SJCRH30 (cell line): ENCODE measurements at regions not wholly inside any gene's neighbourhood (a gene's known extent, or its start where the extent isn't known, plus 50 kb on each side); places are given as distances from the start of the nearest gene placed in this dataset.

ENCODE experiments used
- DNase-seq, 2 experiments: peaks; one replicate each; pipeline ENCODE4 v3.0.0-alpha.2; 2015 to 2020
- H3K27ac ChIP-seq: fragments of 250-450 bp; sonication (Bioruptor Pico); 2 replicates; pipeline ENCODE4 v1.5.1; 2020; ENCODE audit warnings: mild to moderate bottlenecking, moderate library complexity
- H3K27me3 ChIP-seq: fragments of 250-450 bp; sonication (Bioruptor Pico); 2 replicates; pipeline ENCODE4 v1.5.1; 2020; ENCODE audit warnings: mild to moderate bottlenecking, moderate library complexity
- H3K36me3 ChIP-seq: fragments of 250-450 bp; sonication (Bioruptor Pico); 2 replicates; pipeline ENCODE4 v1.5.1; 2020; ENCODE audit warnings: mild to moderate bottlenecking, moderate library complexity
- H3K4me1 ChIP-seq: fragments of 250-450 bp; sonication (Bioruptor Pico); 2 replicates; pipeline ENCODE4 v1.5.1; 2020; ENCODE audit warnings: mild to moderate bottlenecking, moderate library complexity
- H3K4me3 ChIP-seq: fragments of 250-450 bp; sonication (Bioruptor Pico); 2 replicates; pipeline ENCODE4 v1.5.1; 2020; ENCODE audit warnings: mild to moderate bottlenecking, moderate library complexity
- H3K9me3 ChIP-seq: fragments of 250-450 bp; sonication (Bioruptor Pico); replicated peaks from 2 replicates; pipeline ENCODE4 v1.5.1; 2020; ENCODE audit warnings: mild to moderate bottlenecking, moderate library complexity

DNA sequence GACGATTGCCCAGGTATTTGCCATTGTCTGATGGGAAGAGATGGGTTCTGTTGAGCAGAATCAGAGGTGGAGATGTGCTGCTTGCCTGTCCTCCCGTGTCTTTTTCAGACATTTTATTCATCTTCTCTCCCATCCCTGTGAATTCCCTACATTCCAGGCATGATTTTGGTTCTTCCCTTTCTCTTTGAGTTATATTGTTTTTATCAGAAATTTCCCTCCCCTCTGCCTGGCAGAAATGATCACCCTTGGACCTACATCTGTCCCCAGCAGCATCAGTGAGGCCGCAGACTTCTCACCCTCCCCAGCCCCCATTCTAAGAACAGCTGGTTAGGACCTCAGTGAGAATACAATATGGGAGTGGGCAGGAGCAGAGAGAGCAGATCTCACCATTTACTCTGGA is 640.2 kb downstream of the CCDC171 start:
- Histone ChIP-seq H3K4me1 (peaks cover 25% of the 10 kb centered on the region), H3K36me3 (no peaks in the 10 kb centered on the region), H3K27me3 (no peaks in the 10 kb centered on the region), H3K9me3 (peaks cover 10% of the 10 kb centered on the region; the same call in 1 of the 2 replicates), H3K4me3 (no peak overlapping the region), H3K27ac (peak overlapping the region; percentile 81)
- DNase-seq = peak; percentile 25 to 45

DNA sequence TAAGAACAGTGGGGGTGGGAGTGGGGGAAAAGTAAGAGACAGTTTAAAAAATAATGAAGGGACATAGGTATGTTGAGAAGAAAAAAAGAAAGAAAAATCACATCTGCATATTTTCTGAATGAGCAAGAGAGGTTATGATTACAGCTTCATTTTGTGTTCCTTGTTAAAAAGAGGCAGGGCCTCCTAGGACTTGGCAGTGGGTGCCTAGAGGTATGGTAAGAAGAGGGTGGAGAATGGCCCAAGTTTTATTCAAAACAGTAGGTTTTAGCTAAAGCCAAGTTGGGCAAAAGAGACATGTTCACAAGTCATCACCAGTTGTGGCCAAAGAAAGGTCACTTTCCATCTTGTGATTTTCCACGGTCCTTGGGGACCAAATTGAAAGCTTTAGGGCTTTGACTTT is 643.4 kb downstream of the CCDC171 start:
- Histone ChIP-seq H3K4me1 (peaks cover 19% of the 10 kb centered on the region), H3K27me3 (no peaks in the 10 kb centered on the region), H3K9me3 (no peaks in the 10 kb centered on the region), H3K27ac (no peak overlapping the region), H3K4me3 (no peak overlapping the region), H3K36me3 (no peaks in the 10 kb centered on the region)
- DNase-seq = no peak

- Histone ChIP-seq H3K4me1 (peaks cover 12% of the 10 kb centered on the region), H3K27ac (no peak overlapping the region), H3K36me3 (no peaks in the 10 kb centered on the region), H3K9me3 (no peaks in the 10 kb centered on the region), H3K4me3 (no peak overlapping the region), H3K27me3 (no peaks in the 10 kb centered on the region)
- DNase-seq = no peak
Observed at GRCh38 chr9:16197578-16198370, 644.9 kb downstream of the CCDC171 start.

GRCh38 chr9:16198996-16199395 is 646.2 kb downstream of the CCDC171 start:
- no peak overlapping the region for H3K4me3 ChIP-seq
- no peaks in the 10 kb centered on the region for H3K27me3 ChIP-seq
- no peaks in the 10 kb centered on the region for H3K36me3 ChIP-seq
- DNase-seq = no peak
- no peak overlapping the region for H3K27ac ChIP-seq
- H3K4me1 ChIP-seq = peaks cover 13% of the 10 kb centered on the region
- H3K9me3 ChIP-seq = no peaks in the 10 kb centered on the region

GRCh38 chr9:16202221-16202620 is 649.4 kb downstream of the CCDC171 start:
- no peak for DNase-seq

DNA sequence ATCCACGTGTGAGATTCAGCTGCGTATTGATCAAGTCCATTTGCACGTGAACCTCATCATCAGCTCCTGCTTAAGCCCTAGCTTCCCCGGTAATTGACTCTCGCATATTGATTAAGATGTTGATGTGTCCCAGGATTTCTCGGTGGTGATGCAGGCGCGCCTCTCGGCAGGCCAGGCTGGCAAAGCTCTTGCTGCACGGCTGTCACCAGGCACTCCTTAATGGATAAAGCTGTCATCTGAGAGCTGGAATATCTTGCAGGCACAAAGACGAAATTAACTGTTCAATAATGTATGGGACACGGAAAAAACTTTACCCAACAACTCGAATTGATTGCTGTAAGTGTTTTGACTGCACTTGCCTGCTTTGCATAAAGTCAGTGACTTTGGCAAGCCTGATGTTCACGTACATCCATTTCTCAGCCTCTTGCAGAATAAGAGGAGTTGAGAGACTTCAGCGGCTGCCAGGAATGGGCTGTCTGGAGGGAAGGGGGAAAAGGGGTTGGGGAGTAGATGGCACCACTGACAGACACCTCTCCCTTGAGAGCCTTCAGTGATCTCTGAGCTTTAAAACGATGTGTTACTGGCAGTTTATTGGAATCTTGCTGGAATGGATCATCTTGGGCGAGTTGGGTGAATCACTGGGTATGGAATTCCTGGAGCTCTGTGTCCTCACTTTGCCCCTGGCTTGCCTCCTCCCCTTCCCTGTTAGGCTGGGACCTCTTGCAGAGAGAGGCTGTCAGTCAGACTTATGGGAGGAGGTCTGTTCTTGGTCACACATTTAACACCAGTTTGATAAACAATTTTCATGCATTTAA is 650.3 kb downstream of the CCDC171 start:
- peak overlapping the region; percentile 18 for H3K27ac ChIP-seq
- H3K9me3 ChIP-seq = no peaks in the 10 kb centered on the region
- no peaks in the 10 kb centered on the region for H3K27me3 ChIP-seq
- peak; percentile 50 to 65 for DNase-seq
- no peak overlapping the region for H3K4me3 ChIP-seq
- H3K4me1 ChIP-seq = peaks cover 26% of the 10 kb centered on the region
- no peaks in the 10 kb centered on the region for H3K36me3 ChIP-seq

More at GRCh38 chr9:16202221-16202620, 649.4 kb downstream of the CCDC171 start:
- Histone ChIP-seq H3K27ac (no peak overlapping the region), H3K36me3 (no peaks in the 10 kb centered on the region), H3K9me3 (no peaks in the 10 kb centered on the region), H3K4me3 (no peak overlapping the region), H3K4me1 (peaks cover 22% of the 10 kb centered on the region), H3K27me3 (no peaks in the 10 kb centered on the region)

DNA sequence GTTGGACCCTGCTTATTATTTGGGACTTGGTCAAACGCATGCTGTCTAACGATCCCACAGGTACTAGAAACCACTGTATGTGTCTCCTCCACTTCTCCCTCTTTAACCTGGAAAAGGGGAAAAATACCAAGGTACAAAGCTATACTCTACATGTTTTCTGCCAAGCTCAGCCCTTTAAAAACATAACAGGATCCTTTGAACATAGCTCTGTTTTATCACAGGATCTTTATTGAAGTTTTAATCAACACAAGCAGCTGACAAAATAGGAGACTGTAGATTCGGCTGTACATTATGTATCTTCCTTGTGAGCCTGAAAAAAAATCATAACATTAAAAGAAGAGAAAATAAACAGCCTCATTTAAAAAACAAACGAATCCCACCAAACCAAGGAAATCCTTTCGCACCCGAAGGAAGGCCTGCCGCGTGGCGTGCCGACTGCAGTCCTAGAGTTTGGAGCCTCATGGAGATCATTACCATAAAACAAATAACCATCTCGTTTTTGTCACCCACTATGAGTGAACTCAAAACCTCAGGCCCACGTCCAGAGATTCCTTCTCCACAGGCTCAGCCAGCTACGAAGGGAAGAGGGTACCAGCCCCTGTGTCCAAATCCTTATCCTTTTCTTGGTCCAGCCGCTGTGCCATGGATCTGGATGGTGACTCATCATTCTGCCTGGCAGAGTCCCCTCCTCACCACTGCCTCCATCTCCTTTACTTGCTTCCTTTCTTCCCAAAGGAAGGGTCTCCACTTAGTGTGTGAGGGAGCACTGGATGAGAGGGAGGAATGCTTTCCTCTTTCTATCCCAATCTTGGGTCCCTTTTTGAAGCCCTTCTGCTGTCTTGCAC is 651.1 kb downstream of the CCDC171 start:
- peak in 1 of 2 experiments; percentile 12 for DNase-seq
- Histone ChIP-seq H3K4me1 (peaks cover 26% of the 10 kb centered on the region), H3K9me3 (no peaks in the 10 kb centered on the region), H3K36me3 (no peaks in the 10 kb centered on the region), H3K27me3 (no peaks in the 10 kb centered on the region), H3K4me3 (no peak overlapping the region), H3K27ac (peak overlapping the region; percentile 18)

DNA sequence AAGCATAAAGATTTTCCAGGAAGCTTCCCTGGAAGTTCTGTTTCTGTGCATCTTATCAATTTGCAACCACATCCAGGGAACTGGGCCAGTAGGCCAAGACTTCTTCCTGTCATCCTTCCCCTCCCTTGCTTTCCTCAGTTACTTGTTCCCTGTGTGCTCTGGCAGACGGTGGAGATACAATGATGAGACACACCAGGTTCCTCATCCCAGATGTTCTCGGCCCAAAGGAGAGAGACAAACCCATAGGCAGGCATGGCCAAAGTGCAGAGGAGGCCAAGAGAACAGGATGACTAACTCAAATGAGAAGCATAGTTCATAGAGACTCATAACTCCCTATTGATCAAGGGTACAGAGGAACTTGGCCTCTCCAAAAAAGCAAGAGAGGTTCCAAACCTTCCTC is 652.6 kb downstream of the CCDC171 start:
- no peak overlapping the region for H3K27ac ChIP-seq
- no peaks in the 10 kb centered on the region for H3K9me3 ChIP-seq
- H3K4me3 ChIP-seq = no peak overlapping the region
- DNase-seq = no peak
- peaks cover 26% of the 10 kb centered on the region for H3K4me1 ChIP-seq
- H3K36me3 ChIP-seq = no peaks in the 10 kb centered on the region
- H3K27me3 ChIP-seq = no peaks in the 10 kb centered on the region

DNA sequence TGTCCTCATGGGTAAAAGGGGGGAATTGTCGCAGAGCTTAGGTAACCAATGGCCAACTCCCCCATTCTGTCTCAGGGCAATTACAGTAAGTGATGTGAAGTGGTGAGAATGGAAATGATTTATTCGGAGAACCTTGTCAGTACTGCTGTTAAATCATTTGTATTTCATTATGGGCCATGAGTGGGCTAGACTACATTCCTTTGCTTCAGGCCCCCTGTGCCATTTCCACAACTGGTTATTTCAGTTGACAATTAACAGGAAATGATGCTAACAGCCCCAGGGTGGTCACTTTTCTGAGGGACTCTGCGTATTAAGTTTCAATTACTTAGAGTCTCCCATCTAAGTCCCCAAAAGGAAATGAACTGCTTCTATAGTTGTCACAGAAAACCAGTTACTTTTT is 653.7 kb downstream of the CCDC171 start:
- H3K4me1 ChIP-seq = peaks cover 26% of the 10 kb centered on the region
- H3K36me3 ChIP-seq = no peaks in the 10 kb centered on the region
- H3K4me3 ChIP-seq = no peak overlapping the region
- no peak overlapping the region for H3K27ac ChIP-seq
- peak in 1 of 2 experiments; percentile 23 for DNase-seq
- no peaks in the 10 kb centered on the region for H3K27me3 ChIP-seq
- H3K9me3 ChIP-seq = no peaks in the 10 kb centered on the region

DNA sequence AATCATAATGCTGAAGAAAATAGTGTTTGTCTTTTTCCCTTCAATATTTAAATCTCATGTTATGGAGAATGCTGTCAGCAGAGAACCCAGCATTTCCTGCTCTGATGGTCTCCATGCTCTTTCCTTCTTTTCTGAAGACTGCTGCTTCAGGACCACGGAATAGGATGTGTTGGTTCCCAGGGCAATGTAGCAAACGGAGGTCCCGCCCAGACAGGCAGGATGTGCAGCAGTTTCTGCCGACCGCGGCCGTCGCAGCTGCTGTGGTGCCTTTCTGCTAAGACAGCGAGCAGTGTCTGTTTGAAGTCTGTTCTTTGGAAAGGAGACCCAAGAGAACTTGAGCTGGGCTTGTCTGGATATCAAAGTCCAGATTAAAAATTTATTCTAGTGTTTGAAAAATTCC is 654.3 kb downstream of the CCDC171 start:
- no peaks in the 10 kb centered on the region for H3K36me3 ChIP-seq
- H3K4me1 ChIP-seq = peaks cover 26% of the 10 kb centered on the region
- DNase-seq = peak; percentile 89 to 91
- H3K4me3 ChIP-seq = peak overlapping the region; percentile 32
- H3K9me3 ChIP-seq = no peaks in the 10 kb centered on the region
- H3K27me3 ChIP-seq = no peaks in the 10 kb centered on the region
- peak overlapping the region; percentile 62 for H3K27ac ChIP-seq

- Histone ChIP-seq H3K4me3 (no peak overlapping the region), H3K27me3 (no peaks in the 10 kb centered on the region), H3K27ac (no peak overlapping the region), H3K9me3 (no peaks in the 10 kb centered on the region), H3K36me3 (no peaks in the 10 kb centered on the region), H3K4me1 (peaks cover 8% of the 10 kb centered on the region)
- DNase-seq = no peak
Observed at GRCh38 chr9:16210440-16210839, 657.6 kb downstream of the CCDC171 start.

GRCh38 chr9:16211946-16212345 is 658.5 kb downstream of the BNC2 start:
- Histone ChIP-seq H3K4me3 (no peak overlapping the region), H3K9me3 (no peaks in the 10 kb centered on the region), H3K27ac (no peak overlapping the region), H3K4me1 (peaks cover 4% of the 10 kb centered on the region; the same call in 1 of the 2 replicates), H3K27me3 (no peaks in the 10 kb centered on the region), H3K36me3 (no peaks in the 10 kb centered on the region)
- no peak for DNase-seq

DNA sequence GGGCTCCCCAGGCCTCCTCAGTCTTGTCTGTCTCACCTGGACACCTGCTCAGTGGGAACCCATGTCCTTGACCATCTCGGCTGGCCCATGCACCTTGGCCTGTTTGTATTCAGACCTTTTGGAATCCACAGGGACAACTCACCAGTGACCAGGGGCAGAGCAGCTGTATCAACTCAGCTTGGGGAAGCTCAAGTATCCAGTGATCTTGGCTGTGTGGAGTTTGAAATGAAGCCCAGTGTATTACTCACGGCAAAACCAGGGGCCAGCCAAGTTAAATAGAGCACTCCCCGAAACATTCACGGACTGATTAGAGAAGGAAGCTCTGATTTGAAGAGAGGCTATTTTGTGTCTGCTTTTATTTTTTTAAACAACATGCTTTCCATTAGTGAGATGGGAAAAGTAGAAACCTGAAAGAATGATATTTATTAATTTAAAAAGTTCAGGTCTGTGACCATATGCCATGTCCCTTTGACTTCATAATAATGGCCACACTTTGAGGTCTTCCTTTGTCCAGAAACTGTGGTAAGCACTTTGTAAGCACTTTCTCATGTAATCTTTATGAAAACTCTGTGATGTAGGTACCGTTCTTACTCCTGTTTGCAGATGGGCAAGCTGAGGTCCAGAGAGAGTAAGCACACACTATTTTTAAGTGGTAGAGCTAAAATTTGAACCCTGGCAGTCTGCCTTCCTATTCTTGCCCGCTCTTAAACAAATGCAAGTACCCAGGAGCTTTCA is 656.5 kb downstream of the BNC2 start:
- Histone ChIP-seq H3K27me3 (no peaks in the 10 kb centered on the region), H3K9me3 (no peaks in the 10 kb centered on the region), H3K4me1 (no peaks in the 10 kb centered on the region), H3K4me3 (no peak overlapping the region), H3K36me3 (no peaks in the 10 kb centered on the region), H3K27ac (no peak overlapping the region)
- DNase-seq = peak; percentile 17 to 45

GRCh38 chr9:16214677-16215352 is 655.7 kb downstream of the BNC2 start:
- Histone ChIP-seq H3K4me3 (no peak overlapping the region), H3K27ac (no peak overlapping the region), H3K4me1 (no peaks in the 10 kb centered on the region), H3K36me3 (no peaks in the 10 kb centered on the region), H3K27me3 (no peaks in the 10 kb centered on the region), H3K9me3 (no peaks in the 10 kb centered on the region)
- DNase-seq = no peak
